ENCODE measurements at regions not wholly inside any gene's neighbourhood (a gene's known extent, or its start where the extent isn't known, plus 50 kb on each side); places are given as distances from the start of the nearest gene placed in this dataset.

DNA sequence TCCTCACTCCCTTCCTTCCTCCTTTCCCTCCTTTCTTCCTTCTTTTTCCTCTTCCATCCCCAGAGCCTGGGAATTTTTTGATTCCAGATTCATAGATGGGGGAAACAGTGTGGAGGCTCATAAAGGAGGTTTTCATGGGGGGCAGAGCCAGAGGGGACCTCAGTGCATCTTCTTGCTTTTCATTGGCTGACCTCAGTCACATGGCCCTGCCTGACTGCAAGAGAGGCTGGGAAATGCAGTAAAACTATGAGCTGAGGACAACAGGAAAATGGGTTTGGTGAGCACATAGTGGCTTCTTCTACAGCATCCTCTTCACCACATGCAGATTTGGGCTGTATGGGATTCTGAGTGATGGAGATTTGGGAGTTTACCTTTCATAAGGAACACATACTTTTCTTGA, 437.1 kb upstream of the TBX3 start:
- Histone ChIP-seq H3K79me2 (replicated peaks; ENCODE audit: insufficient read depth, low read length) (no peaks in the 10 kb centered on the region), H3F3A (ENCODE audit: insufficient read depth, low read length, poor library complexity, severe bottlenecking) (no peaks in the 10 kb centered on the region), H4K20me1 (ENCODE audit: insufficient read depth) (no peaks in the 10 kb centered on the region), H3K36me3 (ENCODE audit: insufficient read depth, low read length) (no peaks in the 10 kb centered on the region), H3K9me2 (ENCODE audit: insufficient read depth, low read length) (no peaks in the 10 kb centered on the region), H3K9me3 (ENCODE audit: low read length) (no peaks in the 10 kb centered on the region), H3K27me3 (ENCODE audit: insufficient read depth, low read depth, low read length) (no peaks in the 10 kb centered on the region), H3K9ac (ENCODE audit: low read length) (no peak overlapping the region), H3K27ac (ENCODE audit: low read length) (no peak overlapping the region), H3K4me2 (ENCODE audit: low read length) (no peak overlapping the region), H3K4me3 (ENCODE audit: low read length) (no peak overlapping the region), H2AFZ (ENCODE audit: low read depth, low read length) (no peak overlapping the region)
- TF ChIP-seq, protein P1, sequence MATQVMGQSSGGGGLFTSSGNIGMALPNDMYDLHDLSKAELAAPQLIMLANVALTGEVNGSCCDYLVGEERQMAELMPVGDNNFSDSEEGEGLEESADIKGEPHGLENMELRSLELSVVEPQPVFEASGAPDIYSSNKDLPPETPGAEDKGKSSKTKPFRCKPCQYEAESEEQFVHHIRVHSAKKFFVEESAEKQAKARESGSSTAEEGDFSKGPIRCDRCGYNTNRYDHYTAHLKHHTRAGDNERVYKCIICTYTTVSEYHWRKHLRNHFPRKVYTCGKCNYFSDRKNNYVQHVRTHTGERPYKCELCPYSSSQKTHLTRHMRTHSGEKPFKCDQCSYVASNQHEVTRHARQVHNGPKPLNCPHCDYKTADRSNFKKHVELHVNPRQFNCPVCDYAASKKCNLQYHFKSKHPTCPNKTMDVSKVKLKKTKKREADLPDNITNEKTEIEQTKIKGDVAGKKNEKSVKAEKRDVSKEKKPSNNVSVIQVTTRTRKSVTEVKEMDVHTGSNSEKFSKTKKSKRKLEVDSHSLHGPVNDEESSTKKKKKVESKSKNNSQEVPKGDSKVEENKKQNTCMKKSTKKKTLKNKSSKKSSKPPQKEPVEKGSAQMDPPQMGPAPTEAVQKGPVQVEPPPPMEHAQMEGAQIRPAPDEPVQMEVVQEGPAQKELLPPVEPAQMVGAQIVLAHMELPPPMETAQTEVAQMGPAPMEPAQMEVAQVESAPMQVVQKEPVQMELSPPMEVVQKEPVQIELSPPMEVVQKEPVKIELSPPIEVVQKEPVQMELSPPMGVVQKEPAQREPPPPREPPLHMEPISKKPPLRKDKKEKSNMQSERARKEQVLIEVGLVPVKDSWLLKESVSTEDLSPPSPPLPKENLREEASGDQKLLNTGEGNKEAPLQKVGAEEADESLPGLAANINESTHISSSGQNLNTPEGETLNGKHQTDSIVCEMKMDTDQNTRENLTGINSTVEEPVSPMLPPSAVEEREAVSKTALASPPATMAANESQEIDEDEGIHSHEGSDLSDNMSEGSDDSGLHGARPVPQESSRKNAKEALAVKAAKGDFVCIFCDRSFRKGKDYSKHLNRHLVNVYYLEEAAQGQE (IDR thresholded peaks at IDR 0.05; ENCODE audit: borderline replicate concordance) = no peak
- TF ChIP-seq, protein P2, sequence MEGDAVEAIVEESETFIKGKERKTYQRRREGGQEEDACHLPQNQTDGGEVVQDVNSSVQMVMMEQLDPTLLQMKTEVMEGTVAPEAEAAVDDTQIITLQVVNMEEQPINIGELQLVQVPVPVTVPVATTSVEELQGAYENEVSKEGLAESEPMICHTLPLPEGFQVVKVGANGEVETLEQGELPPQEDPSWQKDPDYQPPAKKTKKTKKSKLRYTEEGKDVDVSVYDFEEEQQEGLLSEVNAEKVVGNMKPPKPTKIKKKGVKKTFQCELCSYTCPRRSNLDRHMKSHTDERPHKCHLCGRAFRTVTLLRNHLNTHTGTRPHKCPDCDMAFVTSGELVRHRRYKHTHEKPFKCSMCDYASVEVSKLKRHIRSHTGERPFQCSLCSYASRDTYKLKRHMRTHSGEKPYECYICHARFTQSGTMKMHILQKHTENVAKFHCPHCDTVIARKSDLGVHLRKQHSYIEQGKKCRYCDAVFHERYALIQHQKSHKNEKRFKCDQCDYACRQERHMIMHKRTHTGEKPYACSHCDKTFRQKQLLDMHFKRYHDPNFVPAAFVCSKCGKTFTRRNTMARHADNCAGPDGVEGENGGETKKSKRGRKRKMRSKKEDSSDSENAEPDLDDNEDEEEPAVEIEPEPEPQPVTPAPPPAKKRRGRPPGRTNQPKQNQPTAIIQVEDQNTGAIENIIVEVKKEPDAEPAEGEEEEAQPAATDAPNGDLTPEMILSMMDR (IDR thresholded peaks at IDR 0.05; ENCODE audit: poor library complexity, severe bottlenecking) = no peak
- TF ChIP-seq RAD21 (conservative IDR thresholded peaks at IDR 0.05) (no peak), EZH2 (IDR thresholded peaks at IDR 0.05; ENCODE audit: borderline replicate concordance, insufficient read depth, low read length, poor library complexity, severe bottlenecking) (no peak), EP300 (conservative IDR thresholded peaks at IDR 0.05; ENCODE audit: poor library complexity, severe bottlenecking) (no peak)

DNA sequence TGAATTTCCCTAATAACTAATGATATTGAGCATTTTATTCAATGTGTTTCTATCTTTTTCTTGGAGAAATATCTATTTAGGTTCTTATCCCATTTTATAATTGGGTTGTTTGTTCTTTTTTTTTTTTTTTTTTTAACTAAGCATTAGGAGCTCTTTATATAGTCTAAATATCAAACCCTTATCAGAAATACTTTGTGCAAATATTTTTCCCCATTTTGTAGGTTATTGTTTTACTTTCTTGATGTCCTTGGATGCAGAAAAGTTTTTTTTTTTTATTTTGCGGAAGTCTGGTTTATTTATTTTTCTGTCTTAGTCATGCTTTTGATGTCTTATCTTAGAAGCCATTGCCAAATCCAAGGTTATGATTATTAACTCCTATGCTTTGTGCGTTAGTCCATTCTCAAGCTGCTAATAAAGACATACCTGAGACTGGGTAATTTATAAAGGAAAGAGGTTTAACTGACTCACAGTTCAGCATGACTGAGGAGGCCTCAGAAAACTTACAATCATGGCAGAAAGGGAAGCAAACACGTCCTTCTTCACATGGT, 434.3 kb upstream of the TBX3 start:
- Histone ChIP-seq H3K79me2 (replicated peaks; ENCODE audit: insufficient read depth, low read length) (no peaks in the 10 kb centered on the region), H3K9ac (ENCODE audit: low read length) (no peak overlapping the region), H2AFZ (ENCODE audit: low read depth, low read length) (no peak overlapping the region), H3K27ac (ENCODE audit: low read length) (no peak overlapping the region), H3K9me3 (ENCODE audit: low read length) (no peaks in the 10 kb centered on the region), H3K27me3 (ENCODE audit: insufficient read depth, low read depth, low read length) (no peaks in the 10 kb centered on the region), H3K4me3 (ENCODE audit: low read length) (no peak overlapping the region), H4K20me1 (ENCODE audit: insufficient read depth) (no peaks in the 10 kb centered on the region), H3K9me2 (ENCODE audit: insufficient read depth, low read length) (no peaks in the 10 kb centered on the region), H3K4me2 (ENCODE audit: low read length) (no peak overlapping the region), H3K36me3 (ENCODE audit: insufficient read depth, low read length) (no peaks in the 10 kb centered on the region), H3F3A (ENCODE audit: insufficient read depth, low read length, poor library complexity, severe bottlenecking) (no peaks in the 10 kb centered on the region)
- TF ChIP-seq SMC3 (conservative IDR thresholded peaks at IDR 0.05; ENCODE audit: poor library complexity) (no peak), EZH2 (IDR thresholded peaks at IDR 0.05; ENCODE audit: borderline replicate concordance, insufficient read depth, low read length, poor library complexity, severe bottlenecking) (no peak), EP300 (conservative IDR thresholded peaks at IDR 0.05; ENCODE audit: poor library complexity, severe bottlenecking) (no peak), RAD21 (conservative IDR thresholded peaks at IDR 0.05) (no peak), MXI1 (conservative IDR thresholded peaks at IDR 0.05; ENCODE audit: poor library complexity, severe bottlenecking) (no peak), POLR2AphosphoS5 (IDR thresholded peaks at IDR 0.05) (no peak), TAF1 (IDR thresholded peaks at IDR 0.05; ENCODE audit: low read depth) (no peak)
- TF ChIP-seq, protein P1 (IDR thresholded peaks at IDR 0.05; ENCODE audit: borderline replicate concordance) = no peak
- TF ChIP-seq, protein P2 (IDR thresholded peaks at IDR 0.05; ENCODE audit: poor library complexity, severe bottlenecking) = no peak
